Ascending aorta (tissue), 2 donors: ENCODE measurements at regions not wholly inside any gene's neighbourhood (a gene's known extent, or its start where the extent isn't known, plus 50 kb on each side); places are given as distances from the start of the nearest gene placed in this dataset.

Experiments used
- DNase-seq, 2 donors: peaks; one replicate each; pipeline ENCODE4 v3.0.0-alpha.2; 2019; ENCODE audit warnings: low spot score in 2 of 2
- H3K27ac ChIP-seq, 2 donors: fragments of 200-600 bp; sonication (generic); one replicate each; pipeline ENCODE4 v1.5.1; 2016 to 2017; ENCODE audit warnings: mild to moderate bottlenecking in 1 of 2
- H3K27me3 ChIP-seq: fragments of 200-600 bp; sonication (generic); one replicate; pipeline ENCODE4 v1.5.1; 2017
- H3K36me3 ChIP-seq, 2 donors: fragments of 200-600 bp; sonication (generic); one replicate each; pipeline ENCODE4 v1.5.1; 2016
- H3K4me1 ChIP-seq, 2 donors: fragments of 200-600 bp; sonication (generic); one replicate each; pipeline ENCODE4 v1.5.1; 2016 to 2017; ENCODE audit warnings: mild to moderate bottlenecking in 1 of 2
- H3K4me3 ChIP-seq, 2 donors: fragments of 200-600 bp; sonication (generic); one replicate each; pipeline ENCODE4 v1.5.1; 2016 to 2017; ENCODE audit warnings: mild to moderate bottlenecking in 1 of 2
- H3K9me3 ChIP-seq, 2 donors: fragments of 200-600 bp; sonication (generic); one replicate each; pipeline ENCODE4 v1.5.1; 2016
- intact Hi-C: fragments of 100-400 bp; cut with DNase I; formaldehyde crosslinking; loops from one replicate; pipeline ENCODE4 v1.15.1; 2023
- TF ChIP-seq, protein P1 (sequence below), 3 experiments: fragments of 200-600 bp in 2 of 3; fragments of 450-650 bp in 1 of 3; sonication (generic) in 2 of 3; IDR thresholded peaks; one replicate each; pipeline ENCODE4 v1.5.1; 2016 to 2019; ENCODE audit warnings: antibody characterized with exemption in 3 of 3, mild to moderate bottlenecking in 1 of 3, moderate library complexity in 1 of 3

DNA sequence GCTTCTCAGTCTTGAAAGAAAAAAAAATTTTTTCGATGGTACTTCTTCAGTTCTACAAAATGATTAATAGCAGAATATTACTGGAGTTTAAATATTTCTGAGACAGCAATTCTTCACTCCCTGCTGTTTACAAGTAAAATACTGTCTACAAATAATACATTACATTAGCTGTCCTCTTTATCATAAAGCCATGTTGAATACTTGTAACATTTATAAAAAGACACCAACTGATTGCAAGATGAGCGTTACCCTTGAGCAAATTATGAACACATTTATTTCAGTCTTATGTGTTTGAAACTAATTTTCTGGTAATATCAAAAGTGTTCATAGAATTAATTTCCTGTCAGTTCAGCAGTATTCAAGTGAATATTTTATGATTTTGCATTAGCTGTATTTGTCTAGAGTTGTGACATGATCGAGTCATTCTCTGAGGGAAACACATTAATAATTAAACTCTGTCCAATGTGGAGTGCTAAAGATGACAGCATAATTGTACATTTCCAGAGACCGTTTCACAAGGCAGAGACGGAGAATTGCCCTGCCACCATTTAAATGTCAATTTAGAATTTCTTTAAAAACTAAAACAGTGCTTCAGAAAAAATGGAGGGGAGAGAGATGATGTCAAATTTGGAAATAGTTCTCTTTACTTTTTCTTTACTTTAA, 1359.0 kb upstream of the ADGRL4 start:
- H3K27me3 ChIP-seq, result no peaks in the 10 kb centered on the region
- no peaks in the 10 kb centered on the region for H3K4me1 ChIP-seq
- intact Hi-C loops, result no loop called here
- no peak overlapping the region for H3K4me3 ChIP-seq
- no peaks in the 10 kb centered on the region for H3K36me3 ChIP-seq
- TF ChIP-seq, protein P1, sequence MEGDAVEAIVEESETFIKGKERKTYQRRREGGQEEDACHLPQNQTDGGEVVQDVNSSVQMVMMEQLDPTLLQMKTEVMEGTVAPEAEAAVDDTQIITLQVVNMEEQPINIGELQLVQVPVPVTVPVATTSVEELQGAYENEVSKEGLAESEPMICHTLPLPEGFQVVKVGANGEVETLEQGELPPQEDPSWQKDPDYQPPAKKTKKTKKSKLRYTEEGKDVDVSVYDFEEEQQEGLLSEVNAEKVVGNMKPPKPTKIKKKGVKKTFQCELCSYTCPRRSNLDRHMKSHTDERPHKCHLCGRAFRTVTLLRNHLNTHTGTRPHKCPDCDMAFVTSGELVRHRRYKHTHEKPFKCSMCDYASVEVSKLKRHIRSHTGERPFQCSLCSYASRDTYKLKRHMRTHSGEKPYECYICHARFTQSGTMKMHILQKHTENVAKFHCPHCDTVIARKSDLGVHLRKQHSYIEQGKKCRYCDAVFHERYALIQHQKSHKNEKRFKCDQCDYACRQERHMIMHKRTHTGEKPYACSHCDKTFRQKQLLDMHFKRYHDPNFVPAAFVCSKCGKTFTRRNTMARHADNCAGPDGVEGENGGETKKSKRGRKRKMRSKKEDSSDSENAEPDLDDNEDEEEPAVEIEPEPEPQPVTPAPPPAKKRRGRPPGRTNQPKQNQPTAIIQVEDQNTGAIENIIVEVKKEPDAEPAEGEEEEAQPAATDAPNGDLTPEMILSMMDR (IDR thresholded peaks at IDR 0.05), result no peak
- H3K9me3 ChIP-seq, result no peaks in the 10 kb centered on the region
- no peak overlapping the region for H3K27ac ChIP-seq
- DNase-seq, result no peak

DNA sequence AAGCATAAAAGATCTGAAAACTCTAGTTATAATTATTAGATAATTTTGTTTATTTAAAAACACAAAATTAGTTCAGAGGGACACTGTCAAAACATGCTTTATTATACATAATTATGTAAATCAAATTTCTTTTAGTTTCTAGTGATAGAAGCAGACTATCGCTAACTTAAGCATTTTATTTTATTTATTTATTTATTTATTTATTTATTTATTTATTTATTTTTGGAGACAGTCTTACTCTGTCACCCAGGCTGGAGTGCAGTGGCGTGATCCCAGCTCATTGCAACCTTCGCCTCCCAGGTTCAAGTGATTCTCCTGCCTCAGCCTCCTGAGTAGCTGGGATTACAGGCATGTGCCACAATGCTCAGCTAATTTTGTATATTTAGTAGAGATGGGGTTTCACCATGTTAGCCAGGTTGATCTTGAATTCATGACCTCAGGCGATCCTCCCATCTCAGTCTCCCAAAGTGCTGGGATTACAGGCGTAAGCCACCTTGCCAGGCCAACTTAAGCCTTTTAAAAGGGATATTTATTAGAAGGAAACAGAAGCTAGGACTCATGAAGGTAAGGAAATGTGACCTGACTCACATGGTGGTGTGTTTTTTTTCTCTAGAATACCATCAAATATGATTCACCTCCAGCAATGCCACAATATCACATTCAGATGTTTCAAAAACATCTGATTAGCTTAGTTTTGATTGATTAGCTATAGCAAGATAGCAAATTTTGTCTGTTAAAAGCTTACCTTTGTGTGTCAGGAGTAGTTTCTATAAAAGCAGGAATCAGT, 1357.4 kb upstream of the ADGRL4 start:
- H3K27ac ChIP-seq, result no peak overlapping the region
- H3K4me3 ChIP-seq, result no peak overlapping the region
- H3K9me3 ChIP-seq, result no peaks in the 10 kb centered on the region
- no peaks in the 10 kb centered on the region for H3K36me3 ChIP-seq
- intact Hi-C loops, result no loop called here
- no peak for DNase-seq
- no peaks in the 10 kb centered on the region for H3K27me3 ChIP-seq
- TF ChIP-seq, protein P1 (IDR thresholded peaks at IDR 0.05), result no peak
- no peaks in the 10 kb centered on the region for H3K4me1 ChIP-seq

DNA sequence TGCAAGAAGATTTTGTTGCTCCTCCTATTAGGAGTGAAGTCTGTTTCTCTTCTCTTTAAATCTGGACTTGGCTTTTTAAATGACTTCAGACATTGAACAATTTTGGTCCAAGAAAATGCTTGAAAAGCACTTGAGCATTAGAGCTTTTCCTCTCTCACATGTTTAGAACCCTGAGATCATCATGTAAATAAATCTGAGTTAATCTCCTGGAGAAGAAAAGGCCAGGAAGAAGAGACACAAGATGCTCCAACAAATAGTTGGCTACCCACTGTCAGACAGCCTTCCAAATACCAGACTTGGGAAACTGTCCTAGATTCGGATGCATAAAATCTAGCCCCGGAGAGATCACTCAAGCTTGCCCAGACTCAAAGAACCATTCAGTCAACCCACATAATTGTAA, 1353.1 kb upstream of the ADGRL4 start:
- H3K4me1 ChIP-seq, result no peaks in the 10 kb centered on the region
- DNase-seq, result no peak
- H3K4me3 ChIP-seq, result no peak overlapping the region
- TF ChIP-seq, protein P1 (IDR thresholded peaks at IDR 0.05), result no peak
- no peaks in the 10 kb centered on the region for H3K36me3 ChIP-seq
- H3K27ac ChIP-seq, result no peak overlapping the region
- intact Hi-C loops, result no loop called here
- H3K9me3 ChIP-seq, result no peaks in the 10 kb centered on the region
- no peaks in the 10 kb centered on the region for H3K27me3 ChIP-seq

DNA sequence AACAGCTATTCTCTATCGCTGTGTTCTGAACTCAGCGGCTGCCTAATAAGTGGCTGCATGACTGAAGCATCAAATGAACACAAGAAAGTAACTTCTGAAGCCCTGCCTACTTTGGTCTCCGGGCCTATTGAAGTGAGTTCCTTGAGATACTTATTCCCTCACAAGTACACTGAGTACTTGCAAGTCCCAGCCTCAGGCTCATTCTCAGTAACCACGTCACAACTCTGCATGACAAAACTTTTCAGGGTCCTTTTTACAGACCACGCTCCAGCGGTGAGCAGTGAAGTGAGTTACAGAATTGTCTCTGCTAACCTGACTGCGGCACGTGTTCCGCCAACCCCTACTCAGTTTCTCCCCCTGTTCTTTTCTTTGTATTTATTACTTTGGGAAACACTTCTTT, 1342.7 kb upstream of the ADGRL4 start:
- H3K27me3 ChIP-seq, result no peaks in the 10 kb centered on the region
- H3K4me3 ChIP-seq, result no peak overlapping the region
- TF ChIP-seq, protein P1 (IDR thresholded peaks at IDR 0.05), result no peak
- DNase-seq, result no peak
- no peaks in the 10 kb centered on the region for H3K36me3 ChIP-seq
- no peak overlapping the region for H3K27ac ChIP-seq
- H3K9me3 ChIP-seq, result no peaks in the 10 kb centered on the region
- H3K4me1 ChIP-seq, result no peaks in the 10 kb centered on the region
- intact Hi-C loops, result no loop called here

DNA sequence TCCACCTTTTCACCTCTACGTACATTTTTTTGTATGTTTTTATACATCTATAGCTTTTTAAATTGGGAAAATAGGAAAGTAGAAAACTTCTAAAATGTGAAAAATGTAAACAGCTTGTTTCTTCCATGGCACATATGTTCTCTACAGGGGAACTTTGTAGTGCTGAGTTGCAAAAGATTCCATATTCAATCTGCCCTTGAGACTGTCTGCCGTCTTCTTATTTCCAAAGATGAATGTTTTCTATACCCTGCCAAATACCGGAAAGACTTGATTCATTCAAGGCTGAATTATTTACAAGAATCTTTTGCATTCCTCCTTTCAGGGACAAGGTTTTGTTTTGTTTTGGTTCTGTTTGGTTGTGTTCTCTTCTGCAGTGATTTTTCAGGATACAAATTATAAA, 1334.5 kb upstream of the ADGRL4 start:
- TF ChIP-seq, protein P1 (IDR thresholded peaks at IDR 0.05), result no peak
- DNase-seq, result no peak
- Histone ChIP-seq H3K27me3 (no peaks in the 10 kb centered on the region), H3K9me3 (no peaks in the 10 kb centered on the region), H3K36me3 (no peaks in the 10 kb centered on the region), H3K4me3 (no peak overlapping the region), H3K27ac (no peak overlapping the region), H3K4me1 (no peaks in the 10 kb centered on the region)
- intact Hi-C loops, result no loop called here
